ENCODE measurements at regions not wholly inside any gene's neighbourhood (a gene's known extent, or its start where the extent isn't known, plus 50 kb on each side); places are given as distances from the start of the nearest gene placed in this dataset.

- TF ChIP-seq POLR2A (IDR thresholded peaks at IDR 0.05), result no peak
- TF ChIP-seq CTCF (IDR thresholded peaks at IDR 0.05), result no peak
- TF ChIP-seq POLR2AphosphoS5 (IDR thresholded peaks at IDR 0.05), result no peak
Observed at GRCh38 chr13:72125561-72125960, 258.6 kb upstream of the DACH1 start.

Data from sigmoid colon (tissue), 4 donors.